NCI-H2227 (cell line): ENCODE measurements at regions not wholly inside any gene's neighbourhood (a gene's known extent, or its start where the extent isn't known, plus 50 kb on each side); places are given as distances from the start of the nearest gene placed in this dataset.
"Not testable (repeated sequence)": the region's sequence is repeated elsewhere in the genome, so short reads cannot be mapped to it uniquely, and the experiment has no call there.

Source experiments
- DNase-seq: peaks from one replicate; lab custom pipeline; 2025; ENCODE audit not compliant: unreplicated experiment; lab: John Stamatoyannopoulos, UW

DNA sequence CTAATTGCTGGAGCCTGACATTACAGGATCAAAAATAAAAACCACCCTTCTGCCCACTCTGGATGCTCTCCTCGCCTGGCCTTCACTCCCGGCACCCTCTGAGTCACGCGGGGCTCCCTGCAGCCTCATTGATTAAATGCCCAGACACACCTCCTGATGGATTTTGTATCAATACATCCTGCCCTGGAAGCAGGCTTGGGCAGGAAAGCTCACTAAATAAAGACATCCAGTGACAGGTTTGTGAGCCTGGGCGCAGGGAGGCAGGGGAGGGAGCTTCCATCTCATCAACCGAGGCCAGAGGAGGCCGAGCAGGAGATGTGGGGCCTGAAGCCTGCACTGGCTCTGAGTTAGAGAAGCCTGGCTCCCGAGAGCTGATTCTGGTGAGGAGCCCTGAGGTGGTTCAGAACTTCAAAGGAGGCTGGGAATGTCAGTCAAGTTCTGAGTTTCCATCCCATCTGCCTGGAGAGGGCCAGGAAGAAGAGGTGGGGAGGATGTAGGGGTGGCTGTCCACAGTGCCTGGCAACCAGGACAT, 318.6 kb downstream of the ADGRD1 start:
- DNase-seq, result not testable (repeated sequence)

DNA sequence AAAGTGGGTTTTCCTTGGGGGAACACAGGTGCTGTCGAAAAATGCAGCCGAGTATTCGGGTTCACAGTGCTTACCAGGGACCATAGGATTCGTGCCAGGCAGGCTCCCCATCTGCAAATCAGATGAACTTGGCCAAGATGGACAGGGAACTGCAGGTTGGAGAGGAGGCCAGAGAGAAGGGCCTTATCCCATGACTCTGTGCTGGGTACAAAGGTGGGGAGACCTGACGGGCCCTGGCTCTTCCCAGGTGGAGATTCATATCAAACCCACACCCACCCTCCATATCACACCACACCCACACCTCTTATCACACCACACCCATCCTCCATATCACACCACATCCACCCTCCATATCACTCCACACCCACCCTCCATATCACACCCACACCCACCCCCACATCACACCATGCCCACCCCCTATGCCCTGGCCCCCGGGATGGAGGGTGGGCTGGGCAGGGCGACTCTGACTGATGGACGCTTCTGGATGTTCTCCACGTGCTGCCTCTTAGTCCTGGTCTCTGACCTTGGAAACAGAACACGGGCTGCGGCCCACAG, 319.7 kb downstream of the ADGRD1 start:
- DNase-seq, result no peak

DNA sequence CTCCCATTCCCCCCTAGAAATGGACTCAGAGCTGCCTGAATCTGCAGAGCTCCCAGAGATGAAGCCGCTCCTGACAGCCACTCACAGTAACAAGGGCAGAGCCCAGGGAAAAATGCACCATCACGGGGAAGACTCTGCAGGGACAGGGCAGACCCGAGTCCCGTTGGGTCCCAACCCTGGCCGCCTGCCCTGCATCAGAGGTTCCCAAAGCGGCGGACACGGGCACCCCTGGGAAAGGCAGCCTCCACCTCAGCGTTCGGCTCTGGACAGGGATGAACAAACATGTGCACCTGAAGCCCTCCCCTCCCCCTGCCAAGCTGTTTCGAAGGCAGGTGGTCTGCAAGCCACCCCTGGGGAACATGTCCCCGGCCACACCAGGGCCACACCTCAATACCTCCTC, 320.4 kb downstream of the ADGRD1 start:
- no peak for DNase-seq

DNA sequence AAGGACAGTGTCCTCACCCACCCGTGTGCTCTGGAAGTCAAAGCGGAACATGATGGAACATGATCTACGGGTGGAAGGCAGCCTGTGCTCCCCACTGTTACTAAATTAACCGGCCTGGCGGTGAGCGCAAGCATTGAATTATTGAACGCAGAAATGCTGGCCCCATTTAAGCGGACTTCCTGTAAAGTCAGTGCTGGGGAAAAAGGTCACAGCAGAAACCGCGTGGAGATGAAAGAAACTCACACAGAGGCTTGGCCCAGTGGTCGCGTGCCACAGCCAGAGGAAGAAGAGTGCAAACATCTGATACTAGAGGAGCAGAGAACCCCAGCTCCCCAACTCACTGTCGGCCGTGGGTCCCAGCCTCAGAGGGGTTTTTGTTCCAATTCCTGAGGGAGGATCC, 321.2 kb downstream of the ADGRD1 start:
- DNase-seq, result no peak

DNA sequence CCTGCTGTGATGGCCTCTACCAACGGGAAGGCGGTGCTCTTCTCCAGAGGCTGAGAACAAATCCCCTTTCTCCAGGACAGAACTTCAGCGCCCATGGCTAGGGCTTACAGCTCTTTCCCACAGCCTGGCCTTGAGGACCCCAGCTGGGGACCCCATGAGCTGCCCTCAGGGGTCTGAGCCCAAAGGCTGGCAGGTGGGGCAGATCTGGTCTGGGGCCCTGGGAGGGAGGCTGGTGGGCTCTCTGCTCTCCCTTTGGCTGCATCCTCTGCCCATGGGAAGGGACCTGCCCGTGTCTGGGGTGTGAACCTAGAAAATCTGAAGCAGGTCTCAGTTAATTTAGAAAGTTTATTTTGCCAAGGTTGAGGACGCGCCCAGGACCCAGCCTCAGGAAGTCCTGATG, 322.1 kb downstream of the ADGRD1 start:
- DNase-seq, result no peak

DNA sequence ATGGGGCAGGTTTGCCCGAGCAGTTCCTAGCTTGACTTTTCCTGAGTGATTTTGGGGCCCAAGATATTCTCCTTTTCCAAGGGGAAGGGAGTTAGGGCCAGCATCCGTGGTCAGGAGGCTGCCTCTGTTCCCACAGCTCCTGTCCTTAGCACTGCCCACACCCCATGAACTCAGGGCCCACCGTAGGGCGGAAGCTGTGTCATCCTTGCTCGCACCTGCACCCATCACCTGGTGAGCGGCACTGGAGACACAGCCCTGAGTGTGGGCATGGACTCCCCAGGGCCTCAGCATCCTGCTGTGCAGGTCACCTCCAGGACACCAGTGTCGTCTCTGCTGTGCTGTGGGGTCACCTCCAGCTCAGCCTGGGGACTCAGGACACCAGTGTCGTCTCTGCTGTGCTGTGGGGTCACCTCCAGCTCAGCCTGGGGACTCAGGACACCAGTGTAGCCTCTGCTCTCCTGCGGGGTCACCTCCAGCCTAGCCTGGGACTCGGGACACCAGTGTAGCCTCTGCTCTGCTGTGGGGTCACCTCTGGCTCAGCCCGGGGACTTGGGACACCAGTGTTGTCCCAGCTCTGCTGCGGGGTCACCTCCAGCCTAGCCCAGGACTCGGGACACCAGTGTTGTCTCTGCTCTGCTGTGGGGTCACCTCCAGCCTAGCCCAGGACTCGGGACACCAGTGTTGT, 322.9 kb downstream of the ADGRD1 start:
- DNase-seq, result no peak

DNA sequence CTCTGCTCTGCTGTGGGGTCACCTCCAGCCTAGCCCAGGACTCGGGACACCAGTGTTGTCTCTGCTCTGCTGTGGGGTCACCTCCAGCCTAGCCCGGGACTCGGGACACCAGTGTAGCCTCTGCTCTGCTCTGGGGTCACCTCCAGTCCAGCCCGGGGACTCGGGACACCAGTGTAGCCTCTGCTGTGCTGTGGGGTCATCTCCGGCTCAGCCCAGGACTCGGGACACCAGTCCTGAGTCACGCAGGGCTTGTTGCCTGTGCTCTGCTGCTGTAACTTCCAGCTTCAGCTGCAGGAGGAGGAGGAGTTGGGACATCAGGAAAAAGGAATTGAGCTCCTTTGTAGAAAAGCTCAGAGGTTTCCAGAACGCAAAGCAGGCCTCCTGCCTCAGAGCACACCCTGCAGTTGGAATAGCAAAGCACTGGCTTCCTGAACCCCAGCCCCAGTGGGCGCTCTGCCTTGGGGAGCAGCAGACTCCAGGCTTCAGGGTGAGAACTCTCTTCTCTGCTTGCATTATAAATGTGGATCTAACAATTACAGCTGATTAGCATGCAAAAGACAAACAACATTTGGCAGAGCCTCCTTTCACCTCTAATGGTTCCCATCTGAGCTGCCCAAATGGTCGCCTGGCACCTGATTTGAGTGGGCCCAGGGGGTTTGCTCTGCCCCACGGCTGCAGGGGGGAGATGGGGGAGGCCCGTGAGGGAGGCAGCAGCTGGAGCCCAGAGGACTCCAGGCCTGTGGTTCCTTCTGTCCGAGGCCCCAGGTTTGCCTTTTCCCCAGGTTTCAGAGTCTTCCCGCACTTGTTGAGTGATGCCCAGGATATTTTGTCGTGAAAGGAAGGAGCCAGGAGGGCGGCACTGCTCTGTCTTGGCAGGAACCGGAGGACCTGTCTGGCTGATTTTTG, 323.7 kb downstream of the ADGRD1 start:
- DNase-seq, result not testable (repeated sequence)

DNA sequence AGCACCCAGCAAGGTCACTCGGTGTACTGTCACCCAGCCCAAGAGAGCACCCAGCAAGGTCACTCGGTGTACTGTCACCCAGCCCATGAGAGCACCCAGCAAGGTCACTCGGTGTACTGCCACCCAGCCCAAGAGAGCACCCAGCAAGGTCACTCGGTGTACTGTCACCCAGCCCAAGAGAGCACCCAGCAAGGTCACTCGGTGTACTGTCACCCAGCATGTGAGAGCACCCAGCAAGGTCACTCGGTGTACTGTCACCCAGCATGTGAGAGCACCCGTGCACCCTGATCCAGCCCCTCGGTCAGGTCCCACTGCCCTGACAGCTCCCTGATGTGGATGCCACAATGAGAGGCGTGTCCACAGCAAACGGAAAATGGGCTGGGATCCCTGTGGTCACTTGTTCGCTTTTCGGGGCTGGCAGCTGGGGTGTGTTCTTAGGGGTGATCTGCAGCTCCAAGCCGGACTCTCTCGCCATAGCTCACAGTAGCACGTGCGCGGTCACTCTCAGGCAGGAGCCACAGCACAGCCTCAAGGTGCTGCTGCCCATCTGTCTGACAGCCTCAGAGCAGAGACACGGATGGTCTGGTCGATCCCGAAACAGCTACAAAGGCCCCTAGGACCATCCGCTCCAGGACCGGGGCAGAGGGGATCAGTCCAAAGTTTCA, 324.9 kb downstream of the ADGRD1 start:
- not testable (repeated sequence) for DNase-seq

DNA sequence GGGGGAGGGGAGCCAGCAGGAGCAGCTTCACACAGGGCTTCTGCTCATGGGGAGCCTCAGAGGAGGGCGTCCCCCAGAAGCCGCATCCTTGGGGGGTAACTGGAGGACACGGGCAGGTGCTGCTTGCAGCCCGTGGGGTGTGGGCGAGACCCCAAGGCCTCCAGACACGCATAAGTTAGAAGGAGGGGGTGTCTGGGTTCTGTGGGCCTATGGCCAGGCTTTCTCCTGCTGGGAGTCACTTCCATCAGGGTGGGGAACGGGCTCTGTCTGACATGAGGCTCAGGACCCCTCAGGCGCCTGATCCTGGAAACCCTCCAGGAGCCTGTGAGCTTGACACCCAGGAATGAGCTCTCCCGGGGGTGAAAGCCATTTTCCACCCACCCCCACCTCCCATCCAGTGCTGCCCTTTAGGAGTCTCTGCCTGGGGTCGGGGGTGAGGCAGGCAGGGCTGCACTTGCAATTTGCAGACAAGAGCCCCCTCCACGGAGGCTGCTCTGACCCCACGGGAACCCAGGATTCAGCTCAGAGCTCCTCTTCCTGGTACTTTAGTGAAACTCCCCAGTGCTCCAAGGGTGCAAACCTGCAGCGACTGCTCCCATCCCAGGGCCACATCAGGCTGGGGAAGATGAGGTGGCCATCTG, 325.7 kb downstream of the ADGRD1 start:
- DNase-seq, result no peak

DNA sequence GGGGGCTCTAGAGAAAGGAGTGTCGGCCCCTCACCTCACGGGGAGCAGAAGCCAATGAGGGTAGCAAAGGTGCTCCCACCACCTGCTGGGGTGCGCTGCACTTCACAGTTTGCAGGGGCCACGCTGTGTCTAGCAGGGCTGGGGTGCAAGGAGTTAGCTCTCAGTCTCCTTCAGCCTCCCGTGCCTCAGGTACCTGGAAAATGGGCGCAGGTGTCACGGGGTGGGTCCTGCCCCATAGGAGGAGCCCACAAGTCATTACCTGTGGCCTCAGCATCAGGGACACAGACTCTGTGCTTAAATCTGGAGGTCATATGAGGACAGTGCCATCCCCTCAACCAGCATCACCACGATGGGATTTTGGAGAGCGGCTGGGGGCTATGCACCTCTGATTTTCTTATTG, 326.7 kb downstream of the ADGRD1 start:
- DNase-seq, result no peak

DNA sequence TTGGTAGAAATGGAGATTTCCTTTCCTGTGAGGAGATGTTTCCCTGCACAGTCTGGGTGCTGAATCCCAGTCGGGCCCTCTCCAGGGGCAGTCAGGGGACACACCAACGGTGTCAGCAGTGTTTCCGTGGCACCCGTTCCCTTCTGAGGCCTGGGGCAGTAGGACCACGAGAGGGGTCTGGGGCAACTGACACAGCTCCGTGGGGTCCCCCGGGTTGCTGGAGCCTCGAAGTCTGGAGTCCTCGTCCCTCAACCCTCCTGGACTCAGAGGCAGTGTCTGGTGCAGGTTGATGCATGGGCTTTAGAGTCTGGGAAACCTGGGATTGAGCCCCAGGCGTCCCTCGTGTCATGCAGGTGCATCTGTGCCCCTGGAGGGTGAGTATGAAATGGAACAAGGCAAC, 327.3 kb downstream of the ADGRD1 start:
- DNase-seq, result no peak

DNA sequence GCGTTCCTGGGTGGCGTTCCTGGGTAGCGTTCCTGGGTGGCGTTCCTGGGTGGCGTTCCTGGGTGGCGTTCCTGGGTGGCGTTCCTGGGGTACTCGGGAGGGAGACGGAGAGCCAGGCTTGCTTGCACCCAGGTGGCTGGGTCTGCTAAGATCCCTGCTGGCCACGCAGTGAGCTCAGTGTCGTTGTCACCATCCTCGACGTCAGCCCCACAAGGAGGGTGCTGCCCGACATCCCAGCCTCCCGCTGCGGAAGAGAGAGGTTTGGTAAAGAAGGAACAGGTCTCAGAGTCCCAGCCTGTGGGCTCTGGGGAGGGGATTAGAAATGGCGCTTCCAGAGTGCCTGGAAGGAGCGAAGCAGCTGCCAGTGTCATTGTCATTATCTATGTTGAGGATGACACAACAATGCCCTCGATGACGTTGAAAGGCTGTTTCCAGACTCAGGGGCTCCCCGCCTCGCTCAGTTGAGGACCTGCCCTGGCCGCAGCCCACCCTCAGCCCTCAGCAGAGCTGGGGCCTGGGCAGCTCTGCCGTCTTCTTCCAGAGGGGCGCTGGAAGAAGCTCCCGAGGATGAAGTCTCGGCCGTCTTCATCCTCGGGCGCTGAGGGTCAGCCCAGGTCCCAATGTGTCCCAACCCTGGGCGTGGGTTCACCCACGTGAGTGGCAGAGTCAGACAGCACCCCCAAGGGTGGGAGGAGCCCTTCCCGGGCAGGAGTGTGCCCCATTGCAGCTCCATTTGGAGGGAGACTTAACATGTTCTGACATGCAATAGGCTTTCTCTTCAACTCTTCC, 328.8 kb downstream of the ADGRD1 start:
- DNase-seq, result no peak

DNA sequence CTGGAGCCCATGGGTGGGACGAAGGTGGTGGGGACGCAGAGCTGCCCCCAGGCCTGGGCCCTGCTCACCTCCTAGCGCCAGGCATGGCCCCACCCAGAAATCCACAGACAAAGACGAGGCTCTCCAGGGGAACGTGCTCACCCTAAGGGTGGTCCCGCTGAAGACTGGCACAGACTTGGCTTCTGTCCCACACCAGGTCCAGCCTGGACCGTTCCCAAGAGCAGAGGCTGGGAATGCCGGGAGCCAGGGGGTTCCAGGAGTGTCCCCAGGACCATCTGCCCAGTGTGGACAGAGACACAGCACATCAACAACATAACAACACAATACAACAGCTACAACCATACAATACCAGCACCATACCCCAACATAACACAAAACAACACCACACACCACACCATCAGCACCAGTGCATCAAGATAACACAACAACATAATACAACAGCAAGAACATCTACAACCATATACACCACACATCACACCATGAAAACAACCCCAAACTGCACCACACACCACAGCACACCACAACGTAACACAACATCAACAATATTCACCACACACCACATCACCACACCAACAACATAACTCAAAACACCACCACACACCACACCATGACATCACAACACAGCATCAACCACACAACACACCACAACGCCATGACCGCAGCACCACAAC, 329.6 kb downstream of the ADGRD1 start:
- DNase-seq, result no peak

DNA sequence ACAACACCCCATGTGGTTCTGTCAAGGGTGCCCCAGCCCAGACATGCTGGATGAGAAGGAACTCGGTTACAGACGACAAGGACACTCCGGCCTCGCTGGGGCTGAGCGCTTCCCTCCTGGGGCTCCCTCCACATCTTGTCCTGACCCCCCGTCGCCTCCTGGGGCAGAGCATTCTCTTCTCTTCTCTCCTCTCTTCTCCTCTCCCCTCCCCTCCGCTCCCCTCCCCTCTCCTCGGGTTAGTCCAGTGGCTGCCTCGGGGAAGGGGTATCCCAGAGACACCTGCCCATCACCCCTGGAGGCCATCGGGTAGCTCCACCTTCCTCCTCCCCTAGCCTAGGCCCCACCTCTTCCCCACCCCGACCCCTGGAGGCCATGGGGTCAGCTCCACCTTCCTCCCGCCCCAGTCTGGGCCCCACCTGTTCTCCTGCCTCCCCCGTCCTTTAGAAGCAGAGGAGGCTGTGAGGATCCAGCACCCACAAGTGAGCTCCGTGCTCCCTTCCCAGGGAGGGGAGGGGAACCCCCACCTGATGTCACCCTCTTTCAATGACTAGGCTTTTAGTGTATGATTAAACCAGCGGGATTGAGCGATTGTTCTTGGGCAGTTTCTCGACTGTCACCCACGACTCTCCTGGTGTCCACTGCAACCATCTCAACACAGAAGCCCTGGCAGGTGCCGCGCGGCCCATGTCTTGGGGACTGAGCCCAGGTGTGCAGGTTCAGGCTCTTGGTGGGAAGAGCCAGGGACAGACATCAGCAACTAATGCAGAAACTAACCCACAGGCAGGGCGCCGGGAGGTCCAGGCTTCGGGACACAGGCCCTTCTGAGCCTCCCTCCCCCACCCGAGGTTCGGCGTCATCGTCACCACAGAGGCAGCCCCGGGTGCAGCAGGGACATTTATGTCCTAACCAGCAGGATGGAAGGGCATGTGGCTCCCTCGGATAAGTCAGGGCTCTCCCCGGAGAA, 330.4 kb downstream of the ADGRD1 start:
- not testable (repeated sequence) for DNase-seq

DNA sequence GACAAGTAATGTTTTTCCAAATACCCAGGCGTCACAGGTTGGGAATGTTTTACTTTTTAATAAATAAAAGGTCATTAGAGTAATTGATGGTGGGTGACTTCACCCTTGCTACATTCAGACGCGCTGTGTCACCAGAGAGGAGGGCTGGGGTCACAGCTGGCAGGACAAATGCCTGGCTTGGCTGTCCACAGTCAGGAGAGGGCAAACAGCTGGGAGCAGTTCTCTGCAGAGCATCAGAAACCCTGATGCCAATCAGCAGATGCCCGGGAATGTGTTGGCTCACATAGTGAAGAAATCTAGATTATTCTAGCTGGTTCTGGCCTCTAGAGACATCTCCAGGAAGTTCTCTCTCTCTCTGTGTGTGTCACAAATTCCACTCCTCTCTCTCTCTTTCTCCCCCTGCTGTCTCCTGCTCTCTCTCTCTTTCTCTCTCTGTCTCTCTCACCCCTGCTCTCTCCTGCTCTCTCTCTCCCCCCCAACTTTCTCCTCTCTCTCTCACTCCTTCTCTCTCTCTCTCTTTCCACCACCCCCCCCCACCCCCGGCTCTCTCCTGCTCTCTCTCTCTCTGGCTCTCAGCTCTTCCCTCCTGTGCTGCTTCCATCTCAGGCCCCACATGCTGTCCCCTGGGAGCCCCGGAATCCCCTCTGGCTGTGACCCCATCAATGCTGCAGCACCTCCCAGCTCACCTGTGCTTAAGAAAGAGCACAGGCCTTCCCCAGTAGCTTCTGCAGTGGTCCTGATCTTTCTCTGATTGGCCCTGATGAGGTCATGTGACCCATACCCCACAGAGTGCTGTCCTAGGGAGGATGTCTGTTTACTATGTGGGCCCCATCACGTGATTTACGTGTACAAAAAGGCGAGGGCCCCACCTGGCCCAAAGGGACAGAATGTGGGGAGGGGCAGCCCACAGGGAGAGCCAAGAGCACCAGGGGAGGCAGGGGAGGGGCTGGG, 331.5 kb downstream of the ADGRD1 start:
- not testable (repeated sequence) for DNase-seq

DNA sequence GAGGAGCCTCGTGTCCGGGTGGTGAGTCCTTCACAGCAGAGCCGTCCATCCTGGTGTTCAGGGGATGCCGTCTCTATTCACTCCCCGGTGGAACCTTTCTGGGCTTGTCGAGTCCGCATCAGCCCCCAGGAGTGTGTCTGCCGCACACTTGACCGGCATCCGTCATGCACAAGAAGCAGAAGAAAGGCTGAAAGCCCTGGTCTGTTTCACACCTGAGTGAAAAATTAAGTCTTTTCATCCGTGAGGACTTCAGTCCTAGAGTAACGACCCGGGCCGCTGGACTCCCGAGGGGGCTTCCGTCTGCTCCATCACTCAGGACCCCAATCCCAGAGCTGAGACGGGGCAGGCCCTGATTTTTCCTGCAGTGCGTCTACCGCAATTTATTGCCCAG, 332.2 kb downstream of the ADGRD1 start:
- not testable (repeated sequence) for DNase-seq

DNA sequence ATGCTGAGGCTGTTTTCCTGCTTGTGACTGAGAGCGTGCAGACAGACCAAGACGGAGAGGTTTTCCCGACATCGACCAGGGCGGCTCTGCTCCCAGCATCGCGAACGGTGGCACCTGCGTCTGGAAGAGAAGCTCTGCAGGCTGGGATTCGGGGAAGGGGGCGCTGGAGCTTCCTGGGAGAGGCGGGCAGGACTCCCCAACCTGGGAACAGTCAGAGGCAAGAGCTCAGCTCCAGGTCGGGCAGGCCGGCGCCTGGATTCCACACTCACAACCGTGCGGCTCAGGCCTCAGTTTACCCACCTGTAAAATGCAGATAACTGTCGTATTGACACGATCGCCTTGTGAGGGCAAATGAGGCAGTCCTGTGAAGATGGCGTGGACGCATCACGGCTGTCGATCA, 332.6 kb downstream of the ADGRD1 start:
- not testable (repeated sequence) for DNase-seq
